GM12892 (cell line): ENCODE measurements at regions not wholly inside any gene's neighbourhood (a gene's known extent, or its start where the extent isn't known, plus 50 kb on each side); places are given as distances from the start of the nearest gene placed in this dataset.

Experiments
- POLR2A ChIP-seq: IDR thresholded peaks from 2 replicates; pipeline ENCODE4 v1.6.1; 2011; ENCODE audit warnings: low read depth, low read length, control low read depth
- POLR2AphosphoS5 ChIP-seq: IDR thresholded peaks from 2 replicates; pipeline ENCODE4 v1.6.1; 2011; ENCODE audit warnings: low read depth, low read length, control low read depth
- TAF1 ChIP-seq: IDR thresholded peaks from 2 replicates; pipeline ENCODE4 v1.6.1; 2011; ENCODE audit warnings: low read depth, mild to moderate bottlenecking, control low read depth, low read length, borderline replicate concordance

GRCh38 chr13:22014469-22014868, 343.6 kb downstream of the FGF9 start:
- TF ChIP-seq POLR2A (no peak), TAF1 (no peak), POLR2AphosphoS5 (no peak)
